Anterior cingulate cortex (tissue), 58 donors: ENCODE measurements at regions not wholly inside any gene's neighbourhood (a gene's known extent, or its start where the extent isn't known, plus 50 kb on each side); places are given as distances from the start of the nearest gene placed in this dataset.
"Not testable (repeated sequence)": the region's sequence is repeated elsewhere in the genome, so short reads cannot be mapped to it uniquely, and the experiment has no call there.

Source experiments
- DNase-seq, 58 donors: peaks; one replicate each; lab custom pipeline; 2025; lab: John Stamatoyannopoulos, UW

- DNase-seq: no peak
Observed at GRCh38 chr1:4486408-4487120, 167.8 kb upstream of the AJAP1 start.

DNA sequence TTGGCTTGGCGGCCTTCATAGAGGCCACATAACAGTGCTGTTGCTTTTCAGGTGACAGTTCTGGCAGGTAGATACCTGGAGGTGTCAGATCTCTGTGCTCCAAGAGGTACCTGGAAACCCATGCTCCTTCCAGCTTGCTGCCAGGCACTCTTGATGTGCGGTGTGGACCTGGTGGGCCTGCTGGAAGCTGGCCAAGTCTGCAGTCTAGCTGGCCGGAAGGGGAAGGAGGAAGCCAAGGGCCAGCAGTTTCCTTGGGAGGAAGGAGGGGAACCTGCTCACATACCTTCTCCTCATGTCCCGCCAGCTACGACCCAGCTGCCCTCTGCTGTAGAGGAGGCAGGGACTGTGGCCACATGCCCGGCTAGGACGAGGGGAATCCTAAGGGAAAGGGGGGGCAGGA is 166.4 kb upstream of the AJAP1 start:
- no peak for DNase-seq

DNA sequence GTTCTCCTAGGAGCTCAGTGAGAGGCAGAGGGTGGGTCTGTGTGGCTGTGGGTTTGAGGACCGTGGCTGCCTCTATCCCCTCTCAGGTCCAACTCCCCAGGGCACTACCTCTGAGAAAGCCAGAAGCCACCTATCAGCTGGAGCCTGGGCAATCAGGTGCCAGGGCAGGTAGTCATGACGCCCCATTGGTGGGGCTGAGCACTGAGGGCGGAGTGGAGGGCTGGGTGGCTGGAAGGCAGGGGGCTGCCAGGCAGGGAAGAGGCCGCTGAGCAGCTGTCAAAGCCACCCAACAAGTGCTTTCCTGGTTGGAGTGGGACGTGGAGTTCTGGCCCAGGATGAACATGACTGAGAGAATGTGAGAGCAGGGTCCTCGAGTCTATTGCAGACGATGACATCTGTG is 164.9 kb upstream of the AJAP1 start:
- DNase-seq: no peak

DNA sequence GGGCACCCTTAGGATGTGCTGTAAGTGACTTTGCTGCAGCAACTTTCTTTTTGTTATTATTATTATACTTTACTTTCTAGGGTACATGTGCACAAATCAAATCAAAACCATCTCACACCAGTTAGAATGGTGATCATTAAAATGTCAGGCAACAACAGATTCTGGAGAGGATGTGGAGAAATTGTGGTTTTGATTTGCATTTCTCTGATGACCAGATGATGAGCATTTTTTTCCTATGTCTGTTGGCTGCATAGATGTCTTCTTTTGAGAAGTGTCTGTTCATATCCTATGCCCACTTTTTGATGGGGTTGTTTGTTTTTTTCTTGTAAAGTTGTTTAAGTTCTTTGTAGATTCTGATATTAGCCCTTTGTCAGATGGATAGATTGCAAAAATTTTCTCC is 164.4 kb upstream of the AJAP1 start:
- DNase-seq: not testable (repeated sequence)

DNA sequence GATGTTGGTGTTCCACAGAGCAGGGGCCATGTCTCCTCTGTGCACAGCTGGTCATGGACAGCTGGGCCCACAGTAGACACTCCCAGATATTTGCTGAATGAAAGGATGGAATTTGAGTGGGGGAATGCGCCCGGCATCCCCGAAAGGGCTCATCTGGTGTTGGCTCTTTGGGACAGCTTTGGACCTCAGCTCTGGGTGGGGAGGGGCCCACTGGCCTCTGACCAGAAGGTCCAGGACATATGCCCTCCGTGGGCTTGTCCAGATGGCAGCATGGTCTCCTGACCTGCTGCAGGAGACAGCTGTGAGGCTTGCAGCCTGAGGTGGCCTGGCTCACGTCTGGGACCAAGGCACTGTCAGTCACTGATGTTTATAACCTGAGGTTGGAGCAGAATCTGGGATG is 160.4 kb upstream of the AJAP1 start:
- DNase-seq: no peak

GRCh38 chr1:4494558-4494957 is 159.9 kb upstream of the AJAP1 start:
- no peak for DNase-seq

DNA sequence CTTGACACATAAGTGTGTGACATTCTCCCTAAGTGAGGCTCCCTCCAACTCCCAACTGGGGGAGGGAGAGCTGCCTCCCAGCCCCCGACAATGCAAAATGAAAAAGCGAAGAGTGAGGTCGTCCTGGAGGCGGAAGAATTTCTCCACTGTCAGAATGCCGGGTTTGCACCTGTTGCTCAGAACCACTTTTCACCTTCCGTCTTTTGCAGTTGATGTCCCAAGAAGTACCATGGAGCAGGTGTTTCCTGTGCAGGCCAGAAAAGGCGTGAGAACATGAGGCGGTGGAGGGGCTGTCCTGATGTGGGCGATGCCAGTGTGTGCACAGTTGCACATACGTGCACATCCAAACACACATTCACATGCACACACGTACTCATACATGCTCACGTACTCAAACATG is 158.6 kb upstream of the AJAP1 start:
- DNase-seq: no peak

GRCh38 chr1:4500441-4500840 is 154.0 kb upstream of the AJAP1 start:
- DNase-seq: no peak

DNA sequence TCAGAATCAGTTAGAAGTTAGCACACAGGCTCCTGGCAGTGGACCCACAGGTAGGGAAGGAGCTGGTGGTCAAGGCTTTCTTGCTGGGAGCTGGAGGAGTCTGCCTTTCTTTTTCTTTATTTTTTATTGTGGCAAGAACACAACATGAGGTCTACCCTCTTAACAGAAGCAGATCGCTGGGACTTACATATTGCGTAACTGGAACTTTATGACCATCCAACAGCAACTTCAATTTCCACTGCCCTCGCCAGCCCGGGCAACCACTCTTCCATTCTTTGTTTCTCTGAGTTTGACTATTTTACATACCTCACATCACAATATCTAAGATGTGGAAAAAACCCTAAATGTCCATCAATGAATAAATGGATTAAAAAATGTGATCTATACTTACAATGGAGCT is 147.8 kb upstream of the AJAP1 start:
- DNase-seq: no peak

GRCh38 chr1:4509206-4509605 is 145.2 kb upstream of the AJAP1 start:
- no peak for DNase-seq

DNA sequence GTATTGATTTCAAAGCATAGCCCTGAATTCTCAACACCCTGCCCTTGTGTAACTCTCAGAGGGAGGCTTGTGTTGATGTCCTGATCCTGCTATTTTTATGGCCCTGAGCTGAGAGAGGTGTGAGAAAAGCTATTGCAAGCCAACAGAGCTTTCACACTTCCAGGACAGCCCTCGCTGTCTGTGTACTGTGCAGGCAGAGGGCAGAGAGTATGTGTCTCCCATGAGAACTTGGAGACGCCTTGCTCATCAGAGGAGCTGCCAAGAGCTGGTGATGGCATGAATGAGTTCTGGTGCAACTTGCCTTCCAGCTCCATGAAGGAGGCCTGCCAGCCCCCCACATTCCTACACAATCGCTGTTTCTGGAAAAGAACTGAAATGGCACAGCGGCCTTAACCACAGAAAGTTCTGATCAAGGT is 144.1 kb upstream of the AJAP1 start:
- DNase-seq: peak in 27 of 58 donors; percentile 4 to 80 (median 34)

GRCh38 chr1:4511374-4511773 is 143.0 kb upstream of the AJAP1 start:
- no peak for DNase-seq

- DNase-seq: peak in 28 of 58 donors; percentile 4 to 50 (median 20)
Observed at GRCh38 chr1:4512636-4513035, 141.8 kb upstream of the AJAP1 start.

GRCh38 chr1:4513685-4514084 is 140.7 kb upstream of the AJAP1 start:
- peak in 2 of 58 donors; percentile 10 to 15 for DNase-seq

DNA sequence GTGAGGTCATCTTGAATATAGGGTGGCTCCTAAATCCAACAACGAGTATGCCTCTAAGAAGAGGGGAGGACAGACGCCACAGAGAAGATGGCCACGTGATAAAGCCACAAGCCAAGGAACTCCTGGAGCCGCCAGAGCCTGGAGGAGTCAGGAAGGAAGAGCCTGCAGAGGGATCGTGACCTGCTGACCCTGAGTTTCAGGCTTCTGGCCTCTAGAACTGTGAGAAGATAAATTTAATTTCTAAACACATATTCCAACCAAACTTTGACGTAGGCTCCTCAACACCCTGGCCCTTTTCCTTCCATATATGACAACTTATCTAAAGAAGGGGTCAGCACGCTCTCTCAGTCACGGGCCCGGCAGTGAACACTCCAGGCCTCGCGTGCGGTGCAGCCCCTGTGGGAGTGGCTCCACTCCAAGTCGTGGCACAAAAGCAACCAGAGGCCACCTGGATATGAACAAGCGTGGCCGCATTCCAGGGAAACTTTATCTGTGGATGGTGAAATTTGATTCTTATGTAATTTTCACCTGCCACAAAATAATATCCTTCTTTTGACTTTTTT is 138.6 kb upstream of the AJAP1 start:
- DNase-seq: no peak

GRCh38 chr1:4516596-4516995 is 137.8 kb upstream of the AJAP1 start:
- no peak for DNase-seq

DNA sequence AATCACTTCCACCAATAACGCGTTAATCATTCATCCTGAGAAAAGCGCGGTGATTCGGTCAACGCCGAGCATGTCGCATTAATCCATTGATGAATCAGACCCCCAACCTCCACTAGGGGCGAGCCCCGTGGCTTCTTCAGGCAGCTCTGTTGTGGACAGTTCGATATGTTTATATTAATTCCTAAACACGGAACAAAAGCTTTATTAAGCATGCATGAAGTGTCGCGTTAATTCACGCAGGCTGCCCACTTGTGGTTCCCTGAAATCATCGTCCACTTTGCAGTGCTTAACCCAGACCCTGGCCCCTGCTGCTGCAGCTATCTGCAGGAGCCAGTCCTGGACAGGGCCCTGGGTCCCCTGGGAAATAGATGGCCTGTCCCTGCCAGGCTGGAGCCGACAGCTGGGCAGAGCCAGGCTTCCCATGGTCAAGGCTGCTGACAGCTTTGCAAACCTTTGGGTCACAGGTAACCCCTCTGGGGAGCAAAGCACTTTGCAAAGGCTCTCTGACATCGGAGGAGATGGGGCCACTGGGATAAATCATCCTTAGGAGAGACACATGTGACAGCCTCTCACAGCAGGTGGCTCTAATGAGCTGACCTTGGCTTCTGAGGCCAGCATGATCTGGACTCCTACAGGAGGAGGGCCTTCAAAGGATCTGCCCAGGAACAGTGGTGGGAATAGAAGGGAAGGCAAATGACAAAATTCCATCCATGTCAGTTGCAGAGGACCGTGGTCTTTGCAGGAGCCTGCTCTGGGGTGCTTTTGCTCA is 137.0 kb upstream of the AJAP1 start:
- no peak for DNase-seq

DNA sequence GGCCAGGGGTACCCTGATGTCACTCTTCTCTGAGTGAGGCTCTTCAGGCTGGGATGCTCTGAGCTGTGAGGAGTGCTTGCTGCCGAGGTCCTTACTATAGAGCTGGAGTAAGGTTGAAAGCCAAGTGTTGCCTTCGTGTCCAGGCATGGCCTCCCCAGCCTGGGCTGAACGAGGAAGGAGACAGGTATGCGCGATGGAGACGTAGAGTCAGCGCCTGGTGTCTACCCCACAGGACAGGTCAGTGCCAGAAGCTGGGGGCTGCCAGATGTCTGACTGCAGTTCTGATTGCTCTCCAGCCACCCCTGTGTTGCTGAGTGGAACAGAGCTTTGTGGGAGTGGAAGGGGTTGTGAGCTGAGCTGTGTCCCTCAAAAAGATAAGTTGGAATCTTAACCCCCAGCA is 135.8 kb upstream of the AJAP1 start:
- no peak for DNase-seq

GRCh38 chr1:4519954-4520353 is 134.5 kb upstream of the AJAP1 start:
- DNase-seq: no peak

DNA sequence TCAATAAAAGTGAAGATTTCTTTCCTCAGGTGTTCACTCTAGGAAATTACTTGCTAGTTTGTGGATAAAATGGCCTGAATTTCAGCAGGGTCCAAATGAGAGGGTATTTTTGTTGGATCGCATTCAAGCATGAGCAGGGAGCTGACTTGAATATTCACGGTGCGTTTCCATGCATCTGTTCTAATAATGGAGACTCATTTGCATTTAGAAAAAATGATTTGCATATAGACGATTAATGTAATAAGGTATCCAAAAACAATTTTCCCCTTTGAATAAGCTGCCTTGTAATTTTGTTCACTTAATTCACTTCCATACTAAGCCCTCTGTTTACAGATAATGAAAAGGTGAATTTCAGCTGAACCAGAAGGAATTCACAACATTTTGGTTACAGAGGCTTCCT is 130.9 kb upstream of the AJAP1 start:
- DNase-seq: no peak

DNA sequence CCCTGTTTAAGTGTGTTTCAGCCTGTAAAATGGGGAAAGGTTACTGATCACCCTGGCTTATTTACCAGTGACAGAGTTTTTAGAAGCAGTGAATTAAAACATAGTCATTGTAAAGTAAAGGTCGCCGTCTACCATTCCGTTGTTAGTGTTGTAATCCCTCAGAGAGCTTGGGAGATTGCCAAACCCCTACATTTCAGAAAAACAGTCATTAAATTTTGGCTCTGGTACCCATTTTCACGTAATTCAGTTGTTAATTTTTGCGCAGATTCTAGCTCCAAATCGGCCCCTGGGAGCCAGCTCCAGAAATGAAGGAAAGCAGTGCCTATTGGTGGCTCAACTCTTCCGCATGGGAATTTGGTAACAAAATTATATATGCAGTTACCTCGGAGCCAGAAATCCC is 127.7 kb upstream of the AJAP1 start:
- DNase-seq: no peak

DNA sequence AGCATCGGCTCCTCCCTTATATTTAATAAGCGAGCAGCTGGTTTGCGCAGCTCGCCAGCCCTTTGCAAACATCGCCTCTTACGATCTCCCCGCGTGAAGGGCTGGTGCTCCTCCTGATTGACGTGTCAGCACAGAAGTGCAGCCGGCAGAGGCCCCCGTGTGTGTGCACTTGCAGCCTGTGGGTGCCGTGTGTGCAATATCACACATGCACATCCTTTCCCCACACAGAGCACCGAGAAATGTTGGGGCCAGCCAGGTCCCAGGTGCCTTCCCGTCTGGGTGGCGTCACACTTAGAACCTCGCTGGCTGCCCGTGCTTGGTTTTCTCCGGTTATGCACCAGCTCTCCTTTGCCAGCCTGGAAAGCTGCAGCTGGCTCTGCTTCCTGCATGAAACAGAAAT is 126.6 kb upstream of the AJAP1 start:
- peak in 17 of 58 donors; percentile 7 to 55 (median 37) for DNase-seq
